ENCODE measurements at regions not wholly inside any gene's neighbourhood (a gene's known extent, or its start where the extent isn't known, plus 50 kb on each side); places are given as distances from the start of the nearest gene placed in this dataset.

DNA sequence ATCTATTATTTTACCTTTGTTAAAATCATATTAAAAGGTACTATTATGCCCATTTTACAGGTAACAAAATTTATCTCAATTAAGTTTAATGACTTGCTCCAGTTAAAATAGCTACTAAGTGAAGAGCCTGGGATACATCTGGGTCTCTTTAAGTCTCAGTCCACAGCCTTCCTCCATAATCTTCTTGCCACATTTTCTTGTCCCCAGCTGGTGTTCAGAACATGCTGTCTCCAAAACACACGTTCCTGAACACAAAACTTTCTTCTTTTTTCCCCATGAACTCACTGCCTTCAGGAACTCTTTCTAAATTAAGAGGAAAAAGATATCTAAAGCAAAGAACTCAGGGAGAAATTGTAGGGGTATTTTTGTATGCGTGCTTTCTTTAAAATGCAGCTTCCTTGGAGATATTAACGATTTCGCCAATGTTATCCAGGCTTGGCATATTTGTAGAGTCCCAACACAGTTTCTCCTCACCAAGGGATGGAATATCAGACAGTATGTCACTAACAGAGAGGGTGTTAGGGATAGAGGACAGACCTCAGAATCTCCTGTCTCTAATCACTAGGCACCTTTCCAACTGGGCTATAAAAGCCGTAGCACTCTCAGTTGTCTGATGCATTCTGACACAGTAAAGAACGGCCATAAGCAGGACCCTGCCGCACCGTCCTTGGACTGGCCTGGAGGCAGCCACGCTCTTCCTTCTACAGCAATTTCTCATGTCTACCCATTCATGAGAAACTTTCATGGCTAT lies 232.8 kb upstream of the BLID start:
- TF ChIP-seq, protein P1, sequence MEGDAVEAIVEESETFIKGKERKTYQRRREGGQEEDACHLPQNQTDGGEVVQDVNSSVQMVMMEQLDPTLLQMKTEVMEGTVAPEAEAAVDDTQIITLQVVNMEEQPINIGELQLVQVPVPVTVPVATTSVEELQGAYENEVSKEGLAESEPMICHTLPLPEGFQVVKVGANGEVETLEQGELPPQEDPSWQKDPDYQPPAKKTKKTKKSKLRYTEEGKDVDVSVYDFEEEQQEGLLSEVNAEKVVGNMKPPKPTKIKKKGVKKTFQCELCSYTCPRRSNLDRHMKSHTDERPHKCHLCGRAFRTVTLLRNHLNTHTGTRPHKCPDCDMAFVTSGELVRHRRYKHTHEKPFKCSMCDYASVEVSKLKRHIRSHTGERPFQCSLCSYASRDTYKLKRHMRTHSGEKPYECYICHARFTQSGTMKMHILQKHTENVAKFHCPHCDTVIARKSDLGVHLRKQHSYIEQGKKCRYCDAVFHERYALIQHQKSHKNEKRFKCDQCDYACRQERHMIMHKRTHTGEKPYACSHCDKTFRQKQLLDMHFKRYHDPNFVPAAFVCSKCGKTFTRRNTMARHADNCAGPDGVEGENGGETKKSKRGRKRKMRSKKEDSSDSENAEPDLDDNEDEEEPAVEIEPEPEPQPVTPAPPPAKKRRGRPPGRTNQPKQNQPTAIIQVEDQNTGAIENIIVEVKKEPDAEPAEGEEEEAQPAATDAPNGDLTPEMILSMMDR (IDR thresholded peaks at IDR 0.05) = no peak
- TF ChIP-seq POLR2A (IDR thresholded peaks at IDR 0.05) (no peak), POLR2AphosphoS5 (IDR thresholded peaks at IDR 0.05; ENCODE audit: insufficient read depth in 1 of 2, low read depth in 1 of 2) (no peak)

Measured in vagina (tissue), 2 donors.